ENCODE measurements at regions not wholly inside any gene's neighbourhood (a gene's known extent, or its start where the extent isn't known, plus 50 kb on each side); places are given as distances from the start of the nearest gene placed in this dataset.
A peak's percentile ranks its signal among the peaks of the same experiment; 100 is the strongest.

DNA sequence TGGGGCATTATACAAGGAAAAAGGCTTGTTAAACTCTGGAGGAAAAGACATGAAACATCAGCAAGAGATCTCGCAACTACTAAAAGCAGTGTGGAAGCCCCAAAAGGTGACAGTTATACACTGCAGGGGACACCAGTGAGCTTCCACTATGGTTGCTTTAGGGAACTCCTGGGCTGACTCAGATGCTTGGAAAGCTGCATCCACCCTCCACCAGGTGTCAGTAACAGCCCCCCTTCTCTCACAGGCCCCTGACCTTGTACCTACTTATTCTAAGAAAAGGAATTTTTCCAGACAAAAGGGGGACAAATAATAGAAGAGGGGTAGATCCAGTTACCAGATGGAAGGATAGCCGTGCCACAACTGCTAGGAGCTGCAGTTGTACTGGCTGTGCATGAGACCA lies 154.4 kb upstream of the COX7C start:
- ChIA-PET POLR2A (ENCODE audit: partially characterized antibody) (interaction anchor here (1.5 kb wide), 1 partner anchor 182 kb away, joined by 3 read pairs; no protein-coding TSS in a partner anchor), CTCF (ENCODE audit: partially characterized antibody) (interaction anchor here (0.6 to 4.0 kb wide), 30 partner anchors 8 to 1193 kb away, joined by 3 to 29 read pairs (median 4); no protein-coding TSS in a partner anchor)
- Histone ChIP-seq H3K27me3 (replicated peaks in 1 of 4; ENCODE audit: control insufficient read depth in 3 of 4, extremely low read depth in 1 of 4, insufficient read depth in 3 of 4, low read length in 3 of 4) (no peaks in the 10 kb centered on the region), H2BK5ac (ENCODE audit: low read depth, low read length) (no peak overlapping the region), H4K20me1 (replicated peaks in 1 of 2; ENCODE audit: control insufficient read depth in 1 of 2, insufficient read depth in 2 of 2, low read length in 2 of 2) (no peaks in the 10 kb centered on the region), H3K4me1 (replicated peaks in 1 of 4; ENCODE audit: control insufficient read depth in 3 of 4, insufficient read depth in 4 of 4, low read length in 3 of 4) (peaks cover 0 to 5% (median 0%) of the 10 kb centered on the region in 4 experiments; a peak in 3 of 7 replicates), H3K79me1 (ENCODE audit: low read depth, low read length) (no peaks in the 10 kb centered on the region), H2AK5ac (ENCODE audit: low read depth, low read length) (no peak overlapping the region), H3K4me2 (ENCODE audit: insufficient read depth in 1 of 2, low read depth in 2 of 2, low read length in 2 of 2) (no peak overlapping the region), H3K4me3 (ENCODE audit: extremely low read depth in 1 of 4, insufficient read depth in 2 of 4, low read depth in 3 of 4, low read length in 4 of 4) (no peak overlapping the region), H3K18ac (ENCODE audit: extremely low read depth, low read length) (no peak overlapping the region), H3K23me2 (ENCODE audit: low read depth, low read length) (no peaks in the 10 kb centered on the region), H3K14ac (ENCODE audit: insufficient read length) (no peak overlapping the region), H4K8ac (ENCODE audit: extremely low read depth, insufficient read depth, low read length) (no peak overlapping the region), H2BK15ac (ENCODE audit: low read length) (no peak overlapping the region), H3K79me2 (ENCODE audit: control insufficient read depth in 1 of 2, insufficient read depth in 2 of 2, low read length in 2 of 2) (no peaks in the 10 kb centered on the region), H3K27ac (ENCODE audit: low read depth, low read length) (no peak overlapping the region), H2BK120ac (replicated peaks; ENCODE audit: low read depth, low read length) (no peak overlapping the region), H3K56ac (replicated peaks; ENCODE audit: insufficient read length, low read depth, low read length) (no peak overlapping the region), H4K5ac (ENCODE audit: insufficient read length, low read depth, low read length) (peak overlapping the region; percentile 7), H3K9ac (replicated peaks in 1 of 4; ENCODE audit: extremely low read depth in 1 of 4, low read depth in 3 of 4, low read length in 3 of 4) (no peak overlapping the region), H2BK12ac (ENCODE audit: low read depth, low read length) (0 out of 2 replicates have a peak overlapping the region, but pooled peaks have one; percentile 6), H3K9me3 (ENCODE audit: insufficient read depth in 2 of 2, low read depth in 1 of 2, low read length in 1 of 2) (peaks cover 11 to 18% of the 10 kb centered on the region in 2 experiments; a peak in 3 of 4 replicates), H3K36me3 (ENCODE audit: control insufficient read depth in 2 of 4, insufficient read depth in 4 of 4, low read length in 3 of 4) (no peaks in the 10 kb centered on the region), H2BK20ac (ENCODE audit: low read length) (no peak overlapping the region), H3K4ac (replicated peaks; ENCODE audit: insufficient read length, low read depth, low read length) (no peak overlapping the region), H4K91ac (replicated peaks; ENCODE audit: insufficient read length, low read length) (no peak overlapping the region), H2AFZ (ENCODE audit: low read length) (peak overlapping the region; percentile 76), H3K23ac (ENCODE audit: insufficient read length) (no peak overlapping the region)
- 40% methylated on average over 2 of the region's 2 CpGs; no CpG with 5 or more reads in 1 of the 2 experiments for WGBS, 2 experiments (ENCODE audit: extremely low coverage in 1 of 2, insufficient coverage in 1 of 2, insufficient read length in 1 of 2, insufficient replicate concordance in 2 of 2, low coverage in 1 of 2, low lambda C conversion rate in 2 of 2, missing lambda C conversion rate in 1 of 2)
- DNase-seq (ENCODE audit: low read depth in 1 of 2, low spot score in 2 of 2): peak in 1 of 2 experiments; percentile 54
- FAIRE-seq: peak; percentile 75
- TF ChIP-seq GABPA (IDR thresholded peaks at IDR 0.05; ENCODE audit: borderline replicate concordance, insufficient read depth, low read length) (no peak), ASH2L (IDR thresholded peaks at IDR 0.05; ENCODE audit: low read length) (no peak), RAD21 (IDR thresholded peaks at IDR 0.05 in 1 of 2, conservative IDR thresholded peaks at IDR 0.05 in 1 of 2; ENCODE audit: low read depth in 2 of 2, low read length in 2 of 2) (peak; percentile 78), KDM5A (IDR thresholded peaks at IDR 0.05; ENCODE audit: low read length) (no peak), JUND (IDR thresholded peaks at IDR 0.05; ENCODE audit: low read length) (peak; percentile 77), NANOG (IDR thresholded peaks at IDR 0.05; ENCODE audit: insufficient read depth, low read depth, low read length, poor library complexity, severe bottlenecking) (no peak), RXRA (IDR thresholded peaks at IDR 0.05; ENCODE audit: insufficient read depth, low read depth, low read length) (peak; percentile 55; the same call in 1 of the 2 replicates), HDAC6 (IDR thresholded peaks at IDR 0.05; ENCODE audit: low read depth, low read length) (no peak), KDM1A (IDR thresholded peaks at IDR 0.05; ENCODE audit: borderline replicate concordance, low read length) (no peak)
- TF ChIP-seq, protein P1, sequence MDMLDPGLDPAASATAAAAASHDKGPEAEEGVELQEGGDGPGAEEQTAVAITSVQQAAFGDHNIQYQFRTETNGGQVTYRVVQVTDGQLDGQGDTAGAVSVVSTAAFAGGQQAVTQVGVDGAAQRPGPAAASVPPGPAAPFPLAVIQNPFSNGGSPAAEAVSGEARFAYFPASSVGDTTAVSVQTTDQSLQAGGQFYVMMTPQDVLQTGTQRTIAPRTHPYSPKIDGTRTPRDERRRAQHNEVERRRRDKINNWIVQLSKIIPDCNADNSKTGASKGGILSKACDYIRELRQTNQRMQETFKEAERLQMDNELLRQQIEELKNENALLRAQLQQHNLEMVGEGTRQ (IDR thresholded peaks at IDR 0.05; ENCODE audit: low read length): no peak

Data from H1 (cell line).